NCI-H748 (cell line): ENCODE measurements at regions not wholly inside any gene's neighbourhood (a gene's known extent, or its start where the extent isn't known, plus 50 kb on each side); places are given as distances from the start of the nearest gene placed in this dataset.

Experiments used
- DNase-seq: peaks from one replicate; lab custom pipeline; 2025; ENCODE audit not compliant: unreplicated experiment; lab: John Stamatoyannopoulos, UW

DNA sequence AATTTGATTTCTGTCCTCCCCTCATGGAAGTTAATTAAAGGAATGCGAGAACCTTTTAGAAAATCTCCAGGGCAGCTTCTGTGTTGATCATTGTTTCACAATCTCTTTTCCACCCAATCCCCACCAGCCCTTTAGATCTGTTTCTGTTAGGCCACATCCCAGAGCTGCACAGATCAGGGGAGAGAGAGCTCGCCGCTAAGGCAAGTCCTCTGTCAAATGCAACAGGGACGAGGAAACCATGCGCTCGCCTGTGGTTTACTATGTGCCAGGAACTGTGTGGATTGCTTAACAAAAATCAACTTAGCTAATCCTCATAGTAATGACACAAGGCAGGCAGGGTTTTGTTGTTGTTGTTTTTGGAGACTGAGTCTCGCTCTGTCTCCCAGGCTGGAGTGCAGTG, 115.4 kb downstream of the SALL1 start:
- no peak for DNase-seq

DNA sequence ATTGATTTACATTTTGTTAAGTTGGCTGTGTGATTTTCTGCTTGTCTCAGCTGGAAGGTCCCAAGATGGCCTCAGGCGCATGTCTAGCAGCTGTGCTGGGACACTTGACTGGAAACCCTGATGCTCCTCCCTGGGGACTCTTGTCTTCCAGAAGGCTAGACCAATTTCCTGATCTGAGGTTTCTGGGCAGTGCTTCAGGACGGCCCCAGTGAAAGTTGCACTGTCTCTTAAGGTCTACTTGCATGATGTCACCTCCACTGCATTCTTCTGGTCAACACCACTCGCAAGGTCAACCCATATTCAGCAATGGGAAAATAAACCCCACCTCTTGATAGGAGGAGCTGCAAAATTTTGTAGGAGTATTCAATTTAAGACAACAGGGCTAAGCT, 116.0 kb downstream of the SALL1 start:
- DNase-seq, result no peak

DNA sequence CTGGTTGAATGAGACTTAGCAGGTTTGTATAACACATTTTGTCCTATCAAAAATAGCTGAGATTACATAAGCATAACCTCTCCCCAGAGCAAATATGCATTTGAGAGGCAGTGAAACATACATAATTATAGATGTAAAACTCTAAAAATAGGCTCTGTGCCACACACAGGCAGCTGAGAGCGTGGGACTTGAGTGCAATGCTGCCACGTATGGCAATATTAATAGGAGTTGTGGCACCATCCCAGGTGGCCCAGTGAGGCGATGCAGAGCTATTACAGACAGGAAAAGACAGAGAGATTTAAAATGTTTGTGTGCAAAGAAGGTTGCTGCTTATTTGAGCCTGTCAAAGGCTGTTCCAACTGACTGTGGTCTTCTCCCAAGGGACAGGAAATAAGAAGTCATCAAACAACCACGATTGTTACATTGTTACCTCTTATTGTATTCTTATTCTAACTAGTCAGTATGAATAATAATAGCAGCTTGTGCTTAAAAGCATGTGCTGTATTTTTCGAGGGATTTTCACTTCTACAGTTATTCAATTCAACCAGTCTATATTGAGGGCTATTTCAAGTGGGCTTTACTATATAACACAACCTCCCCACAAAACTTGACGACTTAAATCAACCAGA, 116.5 kb downstream of the SALL1 start:
- DNase-seq, result no peak

DNA sequence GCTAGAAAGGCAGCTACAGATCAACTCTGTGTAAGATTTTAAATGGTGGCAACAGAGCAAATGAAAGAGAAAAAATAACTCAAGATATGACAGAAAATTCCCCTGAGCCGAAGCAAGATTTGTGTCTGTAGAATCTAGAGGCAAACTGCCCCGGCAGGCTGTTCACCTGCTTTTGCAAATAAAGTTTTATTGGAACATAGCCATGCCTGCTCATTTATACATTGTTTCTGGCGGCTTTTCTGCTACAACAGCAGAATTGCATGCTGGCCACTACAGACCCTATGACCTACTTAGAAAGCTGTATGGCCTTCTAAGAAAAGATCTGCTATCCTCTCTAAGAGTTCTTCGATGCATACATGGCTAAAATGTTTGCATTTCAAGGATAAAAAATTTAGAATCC, 119.5 kb downstream of the SALL1 start:
- DNase-seq, result no peak

DNA sequence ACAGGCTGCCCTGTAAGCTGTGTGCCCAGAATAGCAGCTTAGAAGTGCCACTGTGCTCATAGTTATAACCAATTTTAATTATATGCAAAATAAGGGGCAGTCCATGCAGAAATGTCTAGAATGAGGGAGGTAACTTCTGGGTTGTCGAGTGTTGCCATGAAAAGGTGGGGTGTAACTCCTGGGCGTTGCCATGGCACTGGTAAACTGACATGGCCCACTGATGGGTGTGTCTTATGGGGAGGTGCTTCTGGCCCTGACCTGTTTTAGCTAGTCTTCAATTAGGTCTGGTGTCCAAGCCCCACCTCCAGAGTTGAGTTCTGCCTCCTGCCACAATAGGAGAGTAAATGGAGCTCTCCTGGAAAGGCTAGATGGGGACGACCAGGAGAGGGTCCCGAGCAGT, 120.6 kb downstream of the SALL1 start:
- DNase-seq, result peak; percentile 29

DNA sequence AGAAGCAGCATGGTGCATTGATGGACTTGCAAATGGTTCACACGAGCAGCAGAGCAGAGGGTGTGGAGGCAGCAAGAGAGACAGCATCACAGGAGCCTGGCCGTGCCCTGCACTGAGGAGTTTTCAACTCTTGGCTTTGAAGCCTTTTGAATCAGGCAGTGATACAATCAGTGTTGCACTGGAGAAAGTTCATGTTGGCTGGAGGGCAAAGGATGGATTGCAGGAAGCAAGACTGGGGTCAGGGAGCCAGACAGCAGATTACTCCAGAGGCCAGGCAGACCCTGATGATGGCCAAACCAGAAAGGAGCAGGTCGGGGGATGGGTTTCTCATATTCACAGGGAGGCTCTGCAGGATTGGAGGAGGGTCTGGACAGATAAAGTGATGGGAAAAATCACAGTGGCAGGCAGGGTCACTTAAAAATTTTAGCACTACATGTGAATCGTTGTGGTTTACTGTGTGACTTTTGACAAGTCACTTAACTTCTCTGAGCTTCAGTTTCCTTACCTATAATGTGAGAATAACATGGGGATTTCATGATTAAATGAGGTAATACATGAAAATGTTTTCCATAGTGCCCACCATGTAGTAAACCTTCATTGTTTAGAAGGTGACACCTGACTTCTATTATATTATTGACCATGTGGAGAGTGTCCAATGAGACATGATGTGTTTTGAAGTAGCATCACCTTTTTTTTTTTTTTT, 125.3 kb downstream of the SALL1 start:
- DNase-seq, result no peak

DNA sequence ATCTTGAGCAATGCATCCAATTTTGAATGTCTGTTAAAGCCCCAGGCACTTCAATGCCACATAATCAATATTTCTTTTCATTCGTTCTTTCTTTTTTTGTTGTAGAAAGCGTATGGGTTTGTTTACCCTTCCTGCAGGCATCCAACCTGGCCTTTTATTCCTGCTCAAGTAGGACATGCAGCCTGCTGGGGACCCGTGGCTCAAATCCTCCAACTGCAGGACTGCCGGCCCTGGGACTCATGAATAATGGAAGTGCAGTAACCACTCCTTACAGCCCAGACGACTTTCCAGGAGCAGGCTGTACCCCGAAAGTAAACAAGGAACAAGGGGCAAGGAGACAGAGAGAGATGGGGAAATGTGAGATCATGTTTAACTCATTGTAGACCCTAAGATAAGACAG, 126.4 kb downstream of the SALL1 start:
- peak; percentile 5 for DNase-seq

DNA sequence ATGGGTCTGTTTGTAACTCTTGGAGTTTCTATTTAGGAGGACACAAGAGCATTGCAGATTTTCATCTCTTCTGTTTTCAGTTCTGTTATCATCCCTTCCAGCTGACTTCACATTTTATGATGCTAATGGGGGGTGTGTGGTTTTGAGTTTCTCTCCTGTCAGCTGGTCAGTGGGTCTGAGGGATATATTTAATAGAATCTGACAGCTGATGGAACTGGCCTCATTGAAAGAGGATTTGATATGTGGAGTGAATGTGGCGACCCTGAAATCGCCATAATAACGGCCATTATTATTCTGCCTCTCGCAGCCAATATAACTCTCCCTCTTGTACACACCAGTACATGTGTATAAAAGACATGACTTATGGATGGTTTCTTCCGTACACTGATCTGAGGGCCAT, 128.1 kb downstream of the SALL1 start:
- no peak for DNase-seq

DNA sequence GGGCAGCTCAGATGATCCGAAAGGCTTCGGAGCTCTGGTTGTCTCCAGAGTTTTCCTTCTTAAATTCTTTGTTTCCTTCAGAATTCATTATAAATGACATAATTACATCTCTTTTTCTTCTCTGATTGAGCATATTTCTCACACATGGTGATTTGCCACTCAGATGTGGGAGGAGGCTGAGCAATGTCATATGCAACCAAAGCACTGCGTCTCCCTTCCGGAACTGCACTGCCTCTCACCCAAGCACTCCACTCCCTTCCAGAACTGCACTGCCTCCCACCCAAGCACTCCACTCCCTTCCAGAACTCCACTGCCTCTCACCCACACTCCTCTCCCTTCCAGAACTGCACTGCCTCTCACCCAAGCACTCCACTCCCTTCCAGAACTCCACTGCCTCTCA, 131.5 kb downstream of the SALL1 start:
- no peak for DNase-seq

DNA sequence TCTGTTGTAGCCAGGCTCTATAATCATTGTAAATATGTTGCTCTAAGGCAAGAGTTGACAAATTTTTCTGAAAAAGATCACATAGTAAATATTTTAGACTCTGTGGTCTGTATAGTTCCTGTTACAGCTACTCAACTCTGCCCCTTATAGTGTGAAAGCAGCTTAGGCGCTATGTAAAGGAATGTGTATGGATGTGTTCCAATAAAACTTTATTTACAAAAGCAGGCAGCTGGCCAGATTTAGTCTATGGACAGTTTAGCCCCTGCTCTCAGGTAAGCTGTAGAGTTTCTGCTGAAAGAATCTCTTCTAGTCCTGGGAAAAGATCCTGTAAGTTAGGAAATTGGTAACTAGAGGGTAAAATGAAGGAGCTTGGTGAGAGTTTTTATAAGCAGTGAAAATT, 133.1 kb downstream of the SALL1 start:
- DNase-seq, result no peak

DNA sequence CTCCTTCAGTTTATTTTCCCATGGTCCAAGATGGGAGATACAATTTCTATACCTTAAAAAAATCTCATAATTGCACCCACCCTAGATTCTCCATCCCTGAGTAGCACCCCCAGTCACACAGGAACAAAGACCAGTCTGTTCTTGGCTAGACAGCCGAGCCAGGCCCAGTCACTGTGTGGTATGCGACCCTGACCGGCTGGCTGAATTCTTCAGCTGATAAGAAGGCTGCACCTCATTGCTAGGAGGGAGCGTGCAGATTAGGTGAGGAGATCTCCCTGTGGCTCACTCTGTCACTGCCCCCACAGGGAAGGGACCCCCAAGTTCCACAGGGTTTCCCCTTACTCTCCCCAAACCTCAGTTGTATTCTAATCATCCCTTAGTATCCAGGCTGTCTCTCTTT, 138.7 kb downstream of the SALL1 start:
- no peak for DNase-seq

DNA sequence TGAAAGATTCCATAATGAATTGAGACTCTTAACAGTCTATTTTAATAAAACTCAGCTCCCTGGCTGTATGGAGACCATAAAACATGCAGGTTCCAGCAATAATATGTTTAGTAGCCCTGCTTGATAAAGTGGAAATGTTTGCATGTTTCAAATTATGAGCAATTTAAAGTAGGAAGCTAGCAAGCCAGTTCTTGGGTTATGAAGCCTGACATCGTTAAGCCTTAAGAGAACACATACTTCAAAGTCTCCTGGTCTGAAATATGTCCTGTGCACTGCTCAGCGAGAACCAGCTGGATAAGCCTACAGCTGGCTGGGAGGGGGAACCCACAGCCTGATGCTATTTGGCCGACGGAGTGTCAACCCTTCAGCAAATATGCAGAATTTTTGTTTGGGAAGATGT, 140.3 kb downstream of the SALL1 start:
- DNase-seq, result no peak

DNA sequence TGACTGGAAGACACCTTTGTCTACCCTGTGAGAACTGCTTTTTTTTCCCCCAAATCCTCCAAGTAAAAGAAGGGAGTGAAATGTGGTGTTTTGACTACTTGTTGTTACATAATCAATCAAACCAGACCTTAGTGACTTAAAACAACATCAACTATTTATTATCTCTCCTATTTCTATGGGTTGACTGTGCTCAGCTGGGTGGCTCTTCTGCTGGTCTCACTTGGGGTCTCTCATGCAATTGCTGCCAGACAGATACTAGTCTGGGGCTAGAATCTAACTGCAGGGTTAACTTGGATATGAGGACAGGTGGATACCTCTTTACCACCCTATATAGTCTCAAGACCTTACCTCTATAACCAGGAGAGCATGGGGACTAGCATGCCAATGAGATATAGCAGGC, 141.3 kb downstream of the SALL1 start:
- no peak for DNase-seq

DNA sequence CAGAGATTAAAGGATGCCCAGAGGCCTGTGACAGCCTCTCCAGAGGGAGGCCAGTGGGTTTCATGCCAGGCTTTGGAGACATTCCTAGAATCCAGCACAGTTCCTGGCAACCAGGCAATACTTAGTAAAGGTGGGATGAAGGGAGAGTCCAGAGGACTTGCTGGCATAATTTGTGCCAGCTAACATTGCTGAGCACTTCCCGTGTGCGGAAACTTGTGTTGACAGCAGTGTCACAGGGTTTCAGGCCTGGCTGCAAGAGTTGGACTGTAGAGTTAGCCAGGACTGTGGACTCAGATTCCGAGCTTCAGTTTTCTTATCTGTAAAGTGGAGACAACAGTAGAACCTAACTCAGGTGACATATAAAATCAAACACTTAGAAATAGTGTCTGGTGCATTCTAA, 141.7 kb downstream of the SALL1 start:
- no peak for DNase-seq

DNA sequence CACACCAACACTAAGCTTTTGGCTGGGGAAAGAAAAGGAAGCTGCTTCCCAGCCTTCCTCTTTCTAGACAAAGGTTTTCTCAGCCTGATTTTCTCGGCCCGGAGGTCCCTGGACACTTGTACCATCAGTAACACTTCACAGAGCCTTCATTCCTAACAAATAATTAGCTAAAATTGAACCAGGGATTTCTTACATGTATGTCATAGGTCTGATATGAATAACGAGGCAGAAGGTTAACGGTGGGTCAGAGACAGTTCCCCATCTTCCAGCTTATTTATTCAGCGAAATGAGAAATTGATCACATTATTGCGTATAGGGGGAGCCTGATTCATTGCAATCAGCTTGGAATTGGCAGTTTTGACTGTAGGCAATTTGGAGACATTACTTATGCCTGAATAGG, 142.5 kb downstream of the SALL1 start:
- no peak for DNase-seq

DNA sequence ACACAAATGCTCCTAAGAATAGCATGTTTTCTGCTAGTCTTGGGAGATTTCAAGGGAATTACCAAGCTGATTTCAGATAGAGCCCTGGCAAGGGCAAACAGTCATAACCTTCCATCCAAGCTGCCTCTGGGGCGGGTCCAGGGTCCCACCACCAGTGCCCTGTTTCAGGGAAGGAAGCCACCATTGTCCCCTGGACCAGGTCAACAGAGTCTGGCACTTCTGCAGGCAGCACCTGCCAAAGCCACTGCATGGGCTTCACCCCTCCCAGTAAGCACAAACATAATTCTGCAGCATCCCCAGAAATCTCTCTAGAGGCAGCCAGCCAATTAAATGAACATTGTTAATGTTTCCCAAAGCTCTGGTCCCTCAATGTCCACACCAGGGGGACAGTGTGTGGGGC, 143.0 kb downstream of the SALL1 start:
- no peak for DNase-seq

DNA sequence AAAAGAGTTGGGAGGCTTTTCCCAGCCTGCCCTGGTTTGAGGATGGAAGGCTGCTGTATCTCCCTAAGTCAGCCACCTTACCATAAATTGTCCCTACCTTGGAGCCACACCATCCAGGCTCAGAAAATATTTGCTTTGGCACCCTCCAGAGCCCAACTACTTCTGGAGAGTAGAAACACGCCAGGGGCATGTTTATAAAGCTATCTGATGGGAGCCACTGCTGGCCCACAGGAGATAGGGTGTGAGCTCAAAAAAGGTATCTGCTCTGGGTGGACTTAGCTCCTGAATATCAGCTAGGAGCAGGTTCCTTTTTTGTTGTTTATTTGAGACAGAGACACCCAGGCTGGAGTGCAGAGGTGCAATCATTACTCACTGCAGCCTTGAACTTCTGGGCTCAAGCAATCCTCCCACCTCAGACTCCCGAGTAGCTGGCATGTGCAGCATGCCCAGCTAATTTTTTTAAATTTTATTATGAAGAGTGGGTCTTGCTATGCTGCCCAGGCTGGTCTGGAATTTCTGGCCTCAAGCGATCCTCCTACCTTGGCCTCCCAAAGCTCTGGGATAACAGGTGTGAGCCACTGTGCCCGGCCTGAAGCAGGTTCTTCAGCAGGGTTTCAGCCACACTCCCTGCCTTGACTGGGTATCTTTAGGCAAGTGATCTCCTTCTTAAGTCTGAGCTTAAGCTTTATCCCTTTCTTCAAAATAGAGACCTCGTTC, 147.1 kb downstream of the SALL1 start:
- no peak for DNase-seq

DNA sequence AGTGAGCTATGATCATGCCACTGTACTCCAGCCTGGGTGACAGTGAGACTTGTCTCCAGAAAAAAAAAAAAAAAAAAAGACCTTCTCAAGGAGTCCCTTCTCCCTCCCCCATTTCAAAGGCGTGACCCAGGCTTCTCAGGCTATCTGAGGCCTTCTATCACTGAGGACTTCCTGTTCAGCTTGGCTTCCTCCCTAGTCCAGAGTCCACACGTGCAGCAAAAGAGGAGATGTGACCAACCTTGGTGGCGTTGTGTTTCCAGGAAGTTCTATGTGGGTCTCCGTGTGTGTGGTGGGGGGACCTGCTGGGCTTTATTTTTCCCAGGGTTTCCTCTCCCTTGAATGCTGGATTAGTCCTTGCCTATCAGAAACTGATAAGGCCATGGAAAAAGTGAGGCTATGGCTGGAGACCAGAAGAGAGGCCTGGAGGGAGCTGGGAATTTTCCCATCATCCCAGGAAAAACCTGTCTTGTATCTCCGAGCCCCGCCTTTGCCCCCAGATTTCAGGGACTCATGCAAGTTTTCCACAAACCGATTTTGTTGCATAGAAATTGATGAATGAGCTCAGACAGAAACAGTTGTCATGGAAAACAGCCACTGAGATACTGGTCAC, 148.1 kb downstream of the SALL1 start:
- DNase-seq, result no peak

DNA sequence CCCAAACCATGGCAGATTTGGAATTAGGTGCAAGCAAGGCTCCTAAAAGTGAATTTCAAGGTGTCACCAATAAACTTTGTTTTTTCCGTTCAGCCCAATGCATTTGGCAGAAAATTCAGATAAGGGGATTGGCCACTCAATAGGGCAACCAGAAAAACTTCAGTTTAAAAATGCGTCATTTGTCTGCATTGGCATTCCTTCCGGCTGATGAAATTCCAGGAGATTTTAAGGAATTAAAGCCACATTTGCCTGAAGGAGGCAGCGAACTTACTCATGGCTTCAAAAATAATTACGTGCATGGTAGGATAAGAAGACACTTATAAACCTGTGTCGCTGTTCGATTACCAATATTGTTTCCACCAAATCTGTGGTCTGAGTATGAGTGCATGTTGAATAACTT, 151.9 kb downstream of the SALL1 start:
- DNase-seq, result no peak

DNA sequence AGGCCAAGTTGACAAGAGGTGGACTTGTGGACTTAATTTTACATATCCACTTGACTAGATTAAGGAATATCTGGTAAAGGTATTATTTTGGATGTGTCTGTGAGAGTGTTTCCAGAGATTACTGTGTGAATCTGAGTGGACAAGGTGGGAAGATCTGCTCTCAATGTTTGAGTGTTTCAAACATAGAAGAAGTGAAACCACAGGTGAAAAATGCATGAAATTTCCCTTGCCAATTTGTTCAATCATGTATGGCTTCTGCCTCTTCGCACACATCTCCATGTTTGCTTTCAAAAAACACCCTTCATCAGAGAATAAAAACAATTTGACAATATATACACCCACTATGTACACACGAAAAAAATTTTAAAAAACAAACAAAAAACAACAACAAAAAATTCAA, 152.7 kb downstream of the SALL1 start:
- no peak for DNase-seq

DNA sequence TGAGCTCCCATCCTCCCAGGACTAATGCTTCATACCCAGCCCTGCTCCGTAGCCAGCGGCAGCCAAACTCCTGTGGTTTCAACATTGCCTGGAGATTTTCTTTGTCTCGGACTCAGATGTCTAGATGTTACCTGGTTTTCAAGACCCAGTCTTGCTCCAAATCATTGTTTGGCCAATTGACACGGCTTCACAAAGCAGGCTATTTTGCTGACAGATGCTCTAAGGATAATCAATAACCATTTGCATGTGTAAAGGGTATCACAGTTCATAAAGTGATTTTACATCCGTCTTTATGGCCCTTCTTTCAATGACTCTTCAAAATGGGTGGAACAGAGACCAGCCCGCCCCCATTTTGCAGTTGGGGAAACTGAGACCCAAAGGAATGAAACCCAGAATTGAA, 153.4 kb downstream of the SALL1 start:
- no peak for DNase-seq

DNA sequence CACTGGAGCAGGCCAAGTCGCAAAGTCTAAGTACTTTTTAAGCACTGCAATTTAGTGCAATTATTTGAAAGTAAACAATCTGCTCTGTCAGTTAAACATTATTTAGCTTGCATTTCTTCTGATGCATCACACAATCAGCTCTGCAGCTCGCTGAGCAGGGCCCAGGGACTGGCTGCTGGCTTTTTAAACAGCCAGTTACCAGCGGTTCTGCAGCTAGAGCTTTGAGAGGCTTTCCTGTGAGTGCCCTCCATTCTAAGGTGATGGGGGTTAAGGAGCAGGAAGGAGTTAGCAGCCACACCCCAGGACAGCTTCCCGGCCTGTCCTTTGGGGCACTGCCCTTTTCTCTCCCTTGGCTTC, 154.3 kb downstream of the SALL1 start:
- peak; percentile 81 for DNase-seq
